Ishikawa (cell line): ENCODE measurements at regions not wholly inside any gene's neighbourhood (a gene's known extent, or its start where the extent isn't known, plus 50 kb on each side); places are given as distances from the start of the nearest gene placed in this dataset.

ENCODE experiments used
- EGR1 ChIP-seq: IDR thresholded peaks from 2 replicates; pipeline ENCODE4 v1.6.1; 2012
- EP300 ChIP-seq: IDR thresholded peaks from 2 replicates; pipeline ENCODE4 v1.6.1; 2012; ENCODE audit warnings: borderline replicate concordance
- FOXM1 ChIP-seq: IDR thresholded peaks from 2 replicates; pipeline ENCODE4 v1.6.1; 2012; ENCODE audit warnings: low read depth, borderline replicate concordance
- NFIC ChIP-seq: IDR thresholded peaks from 2 replicates; pipeline ENCODE4 v1.6.1; 2012
- TCF12 ChIP-seq: IDR thresholded peaks from 2 replicates; pipeline ENCODE4 v1.6.1; 2012; ENCODE audit warnings: low read depth
- TF ChIP-seq, protein P1 (sequence below): IDR thresholded peaks from 2 replicates; pipeline ENCODE4 v1.6.1; 2012; ENCODE audit warnings: low read depth, mild to moderate bottlenecking
- TF ChIP-seq, protein P2 (sequence below): IDR thresholded peaks from 2 replicates; pipeline ENCODE4 v1.6.1; 2012

GRCh38 chr13:111039735-111040134 lies 75.4 kb upstream of the ARHGEF7 start:
- TF ChIP-seq, protein P1, sequence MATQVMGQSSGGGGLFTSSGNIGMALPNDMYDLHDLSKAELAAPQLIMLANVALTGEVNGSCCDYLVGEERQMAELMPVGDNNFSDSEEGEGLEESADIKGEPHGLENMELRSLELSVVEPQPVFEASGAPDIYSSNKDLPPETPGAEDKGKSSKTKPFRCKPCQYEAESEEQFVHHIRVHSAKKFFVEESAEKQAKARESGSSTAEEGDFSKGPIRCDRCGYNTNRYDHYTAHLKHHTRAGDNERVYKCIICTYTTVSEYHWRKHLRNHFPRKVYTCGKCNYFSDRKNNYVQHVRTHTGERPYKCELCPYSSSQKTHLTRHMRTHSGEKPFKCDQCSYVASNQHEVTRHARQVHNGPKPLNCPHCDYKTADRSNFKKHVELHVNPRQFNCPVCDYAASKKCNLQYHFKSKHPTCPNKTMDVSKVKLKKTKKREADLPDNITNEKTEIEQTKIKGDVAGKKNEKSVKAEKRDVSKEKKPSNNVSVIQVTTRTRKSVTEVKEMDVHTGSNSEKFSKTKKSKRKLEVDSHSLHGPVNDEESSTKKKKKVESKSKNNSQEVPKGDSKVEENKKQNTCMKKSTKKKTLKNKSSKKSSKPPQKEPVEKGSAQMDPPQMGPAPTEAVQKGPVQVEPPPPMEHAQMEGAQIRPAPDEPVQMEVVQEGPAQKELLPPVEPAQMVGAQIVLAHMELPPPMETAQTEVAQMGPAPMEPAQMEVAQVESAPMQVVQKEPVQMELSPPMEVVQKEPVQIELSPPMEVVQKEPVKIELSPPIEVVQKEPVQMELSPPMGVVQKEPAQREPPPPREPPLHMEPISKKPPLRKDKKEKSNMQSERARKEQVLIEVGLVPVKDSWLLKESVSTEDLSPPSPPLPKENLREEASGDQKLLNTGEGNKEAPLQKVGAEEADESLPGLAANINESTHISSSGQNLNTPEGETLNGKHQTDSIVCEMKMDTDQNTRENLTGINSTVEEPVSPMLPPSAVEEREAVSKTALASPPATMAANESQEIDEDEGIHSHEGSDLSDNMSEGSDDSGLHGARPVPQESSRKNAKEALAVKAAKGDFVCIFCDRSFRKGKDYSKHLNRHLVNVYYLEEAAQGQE, result no peak
- TF ChIP-seq EGR1 (no peak), NFIC (no peak), EP300 (no peak), TCF12 (no peak), FOXM1 (no peak)
- TF ChIP-seq, protein P2, sequence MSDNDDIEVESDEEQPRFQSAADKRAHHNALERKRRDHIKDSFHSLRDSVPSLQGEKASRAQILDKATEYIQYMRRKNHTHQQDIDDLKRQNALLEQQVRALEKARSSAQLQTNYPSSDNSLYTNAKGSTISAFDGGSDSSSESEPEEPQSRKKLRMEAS, result no peak
